HEK293 (cell line): ENCODE measurements at regions not wholly inside any gene's neighbourhood (a gene's known extent, or its start where the extent isn't known, plus 50 kb on each side); places are given as distances from the start of the nearest gene placed in this dataset.

Source experiments
- CTCF ChIA-PET: fragments of 350-600 bp; formaldehyde crosslinking; extraction: SDS; loops from one replicate; lab custom pipeline; 2021; ENCODE audit warnings: antibody characterized with exemption; lab: Yijun Ruan, JAX
- POLR2A ChIA-PET: fragments of 300-600 bp; formaldehyde crosslinking; extraction: SDS; loops from one replicate; lab custom pipeline; 2020; ENCODE audit warnings: antibody characterized with exemption, inconsistent platforms; lab: Yijun Ruan, JAX
- H3K27ac ChIP-seq: fragments of 200-500 bp; sonication (Bioruptor generic); 2 replicates; pipeline ENCODE4 v1.5.1; 2014; ENCODE audit warnings: low read depth, low read length, control low read depth, inconsistent platforms; ENCODE audit errors: extremely low read depth
- H3K36me3 ChIP-seq, 2 experiments: fragments of 200-500 bp in 1 of 2; sonication (Bioruptor generic) in 1 of 2; 1 replicate in 1 of 2; 2 replicates in 1 of 2; pipeline ENCODE4 v1.5.1; 2014 to 2017; ENCODE audit warnings: inconsistent platforms in 2 of 2, low read length in 2 of 2; ENCODE audit not compliant: control insufficient read depth in 2 of 2, insufficient read depth in 1 of 2
- H3K4me1 ChIP-seq: fragments of 200-500 bp; sonication (Bioruptor generic); 2 replicates; pipeline ENCODE4 v1.5.1; 2014; ENCODE audit warnings: mild to moderate bottlenecking, low read length, inconsistent platforms; ENCODE audit not compliant: control insufficient read depth, insufficient read depth
- H3K4me3 ChIP-seq: 2 replicates; pipeline ENCODE4 v1.5.1; 2011; ENCODE audit warnings: low read depth, mild to moderate bottlenecking, control low read depth, low read length, moderate library complexity
- H3K9me3 ChIP-seq: fragments of 200-500 bp; sonication (Bioruptor generic); 2 replicates; pipeline ENCODE4 v1.5.1; 2014; ENCODE audit warnings: low read depth, low read length, inconsistent platforms; ENCODE audit not compliant: control insufficient read depth, insufficient read depth
- BCL11B ChIP-seq: fragments of 450-650 bp; formaldehyde crosslinking; IDR thresholded peaks from 2 replicates; pipeline ENCODE4 v1.5.1; 2016; ENCODE audit warnings: low read depth, missing biosample characterization, missing genetic modification characterization
- HOXC10 ChIP-seq: sonication (generic); formaldehyde crosslinking; IDR thresholded peaks from 2 replicates; pipeline ENCODE4 v1.8.1; 2023; ENCODE audit warnings: mild to moderate bottlenecking, missing genetic modification reagents
- PRDM4 ChIP-seq: fragments of 450-650 bp; formaldehyde crosslinking; IDR thresholded peaks from 2 replicates; pipeline ENCODE4 v1.5.1; 2017; ENCODE audit warnings: missing biosample characterization, missing genetic modification characterization
- SETDB1 ChIP-seq: IDR thresholded peaks from one replicate; pipeline ENCODE4 v1.6.1; 2017; ENCODE audit warnings: mild to moderate bottlenecking, low read length, moderate library complexity, mixed read lengths; ENCODE audit not compliant: insufficient read length
- WT1 ChIP-seq: fragments of 450-650 bp; formaldehyde crosslinking; IDR thresholded peaks from 2 replicates; pipeline ENCODE4 v1.5.1; 2016; ENCODE audit warnings: missing biosample characterization, missing genetic modification characterization
- ZBTB6 ChIP-seq: fragments of 450-650 bp; formaldehyde crosslinking; IDR thresholded peaks from 2 replicates; pipeline ENCODE4 v1.5.1; 2017; ENCODE audit warnings: missing biosample characterization, missing genetic modification characterization
- ZIC2 ChIP-seq: fragments of 450-650 bp; formaldehyde crosslinking; IDR thresholded peaks from 2 replicates; pipeline ENCODE4 v1.5.1; 2016; ENCODE audit warnings: missing biosample characterization, missing genetic modification characterization
- ZNF138 ChIP-seq: fragments of 450-650 bp; formaldehyde crosslinking; IDR thresholded peaks from 2 replicates; pipeline ENCODE4 v1.5.1; 2016; ENCODE audit warnings: missing biosample characterization, missing genetic modification characterization, borderline replicate concordance
- ZNF169 ChIP-seq: fragments of 450-650 bp; formaldehyde crosslinking; IDR thresholded peaks from 2 replicates; pipeline ENCODE4 v1.5.1; 2016; ENCODE audit warnings: missing biosample characterization, missing genetic modification characterization
- ZNF248 ChIP-seq: fragments of 450-650 bp; formaldehyde crosslinking; IDR thresholded peaks from 2 replicates; pipeline ENCODE4 v1.5.1; 2017; ENCODE audit warnings: missing biosample characterization, missing genetic modification characterization
- ZNF416 ChIP-seq: fragments of 450-650 bp; formaldehyde crosslinking; IDR thresholded peaks from 2 replicates; pipeline ENCODE4 v1.5.1; 2016; ENCODE audit warnings: missing biosample characterization, missing genetic modification characterization
- ZNF544 ChIP-seq: fragments of 450-650 bp; formaldehyde crosslinking; IDR thresholded peaks from 2 replicates; pipeline ENCODE4 v1.5.0; 2017; ENCODE audit warnings: missing biosample characterization, missing genetic modification characterization
- ZNF596 ChIP-seq: fragments of 450-650 bp; IDR thresholded peaks from 2 replicates; pipeline ENCODE4 v1.5.0; 2018; ENCODE audit warnings: missing biosample characterization, mild to moderate bottlenecking, missing genetic modification characterization, moderate library complexity
- ZNF704 ChIP-seq: fragments of 450-650 bp; formaldehyde crosslinking; IDR thresholded peaks from 2 replicates; pipeline ENCODE4 v1.5.1; 2016; ENCODE audit warnings: missing biosample characterization, missing genetic modification characterization
- ZNF747 ChIP-seq: fragments of 450-650 bp; formaldehyde crosslinking; IDR thresholded peaks from 2 replicates; pipeline ENCODE4 v1.5.1; 2016; ENCODE audit warnings: missing biosample characterization, missing genetic modification characterization
- ZNF843 ChIP-seq: fragments of 450-650 bp; formaldehyde crosslinking; IDR thresholded peaks from 2 replicates; pipeline ENCODE4 v1.5.1; 2016; ENCODE audit warnings: missing biosample characterization, missing genetic modification characterization
- TF ChIP-seq, protein P1 (sequence below): fragments of 450-650 bp; formaldehyde crosslinking; IDR thresholded peaks from 2 replicates; pipeline ENCODE4 v1.5.1; 2016; ENCODE audit warnings: missing biosample characterization, missing genetic modification characterization
- TF ChIP-seq, protein P2 (sequence below): fragments of 450-650 bp; IDR thresholded peaks from 2 replicates; pipeline ENCODE4 v1.5.1; 2018; ENCODE audit warnings: missing biosample characterization, mild to moderate bottlenecking, missing genetic modification characterization
- TF ChIP-seq, protein P3 (sequence below): fragments of 450-650 bp; formaldehyde crosslinking; IDR thresholded peaks from 2 replicates; pipeline ENCODE4 v1.5.1; 2017; ENCODE audit warnings: missing biosample characterization, missing genetic modification characterization

DNA sequence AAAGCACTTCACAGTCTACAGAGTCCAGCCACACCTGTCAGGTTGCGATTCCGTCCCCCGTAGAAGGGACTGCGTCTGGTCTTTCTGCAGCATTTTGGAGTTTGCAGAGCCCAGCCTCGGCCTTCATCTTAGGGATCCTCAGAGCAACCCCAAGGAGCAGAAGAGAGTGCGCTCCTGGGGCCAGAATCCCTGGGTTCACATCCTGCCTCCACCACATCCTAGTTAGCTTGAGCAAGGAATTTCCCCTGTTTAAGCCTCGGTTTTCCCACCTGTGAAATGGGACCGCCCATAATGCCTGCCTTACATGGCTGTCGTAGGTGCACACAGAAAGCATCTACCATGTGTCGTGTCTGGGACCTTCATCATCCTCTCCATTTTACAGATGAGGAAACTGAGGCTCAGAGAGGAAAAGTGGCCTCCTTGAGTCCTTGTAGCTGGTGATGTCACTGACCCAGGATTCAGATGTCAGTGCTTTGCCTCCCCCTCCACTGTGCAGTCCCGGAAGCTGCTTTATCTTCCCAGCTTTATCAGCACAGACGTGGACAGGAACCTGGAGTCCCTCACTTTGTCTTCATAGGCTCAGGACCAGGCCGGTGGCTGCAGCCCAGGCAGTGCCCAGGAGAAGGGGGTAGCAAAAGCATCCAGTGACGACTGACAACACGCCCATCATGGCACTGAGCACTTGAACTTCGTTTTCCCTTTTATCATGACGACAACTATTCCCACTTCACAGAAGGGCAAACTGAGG, 438.5 kb downstream of the MATN1 start:
- Histone ChIP-seq H3K36me3 (no peaks in the 10 kb centered on the region), H3K27ac (no peak overlapping the region), H3K4me3 (no peak overlapping the region)
- TF ChIP-seq ZNF704 (tag by site-specific recombination) (no peak), SETDB1 (no peak), ZNF248 (tag by site-specific recombination) (no peak), HOXC10 (CRISPR knock-in tag) (no peak), ZNF544 (tag by site-specific recombination) (no peak), WT1 (no peak), ZNF843 (tag by site-specific recombination) (no peak), BCL11B (tag by site-specific recombination) (no peak), ZNF416 (tag by site-specific recombination) (no peak), ZIC2 (no peak), ZNF169 (tag by site-specific recombination) (no peak), ZNF747 (tag by site-specific recombination) (no peak), ZBTB6 (no peak), ZNF138 (no peak), PRDM4 (tag by site-specific recombination) (no peak), ZNF596 (tag by site-specific recombination) (no peak)
- TF ChIP-seq, protein P1, sequence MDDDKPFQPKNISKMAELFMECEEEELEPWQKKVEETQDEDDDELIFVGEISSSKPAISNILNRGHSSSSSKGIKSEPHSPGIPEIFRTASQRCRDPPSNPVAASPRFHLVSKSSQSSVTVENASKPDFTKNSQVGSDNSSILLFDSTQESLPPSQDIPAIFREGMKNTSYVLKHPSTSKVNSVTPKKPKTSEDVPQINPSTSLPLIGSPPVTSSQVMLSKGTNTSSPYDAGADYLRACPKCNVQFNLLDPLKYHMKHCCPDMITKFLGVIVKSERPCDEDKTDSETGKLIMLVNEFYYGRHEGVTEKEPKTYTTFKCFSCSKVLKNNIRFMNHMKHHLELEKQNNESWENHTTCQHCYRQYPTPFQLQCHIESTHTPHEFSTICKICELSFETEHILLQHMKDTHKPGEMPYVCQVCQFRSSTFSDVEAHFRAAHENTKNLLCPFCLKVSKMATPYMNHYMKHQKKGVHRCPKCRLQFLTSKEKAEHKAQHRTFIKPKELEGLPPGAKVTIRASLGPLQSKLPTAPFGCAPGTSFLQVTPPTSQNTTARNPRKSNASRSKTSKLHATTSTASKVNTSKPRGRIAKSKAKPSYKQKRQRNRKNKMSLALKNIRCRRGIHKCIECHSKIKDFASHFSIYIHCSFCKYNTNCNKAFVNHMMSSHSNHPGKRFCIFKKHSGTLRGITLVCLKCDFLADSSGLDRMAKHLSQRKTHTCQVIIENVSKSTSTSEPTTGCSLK (tag by site-specific recombination), result no peak
- TF ChIP-seq, protein P2, sequence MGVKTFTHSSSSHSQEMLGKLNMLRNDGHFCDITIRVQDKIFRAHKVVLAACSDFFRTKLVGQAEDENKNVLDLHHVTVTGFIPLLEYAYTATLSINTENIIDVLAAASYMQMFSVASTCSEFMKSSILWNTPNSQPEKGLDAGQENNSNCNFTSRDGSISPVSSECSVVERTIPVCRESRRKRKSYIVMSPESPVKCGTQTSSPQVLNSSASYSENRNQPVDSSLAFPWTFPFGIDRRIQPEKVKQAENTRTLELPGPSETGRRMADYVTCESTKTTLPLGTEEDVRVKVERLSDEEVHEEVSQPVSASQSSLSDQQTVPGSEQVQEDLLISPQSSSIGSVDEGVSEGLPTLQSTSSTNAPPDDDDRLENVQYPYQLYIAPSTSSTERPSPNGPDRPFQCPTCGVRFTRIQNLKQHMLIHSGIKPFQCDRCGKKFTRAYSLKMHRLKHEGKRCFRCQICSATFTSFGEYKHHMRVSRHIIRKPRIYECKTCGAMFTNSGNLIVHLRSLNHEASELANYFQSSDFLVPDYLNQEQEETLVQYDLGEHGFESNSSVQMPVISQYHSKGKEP (tag by site-specific recombination), result no peak
- TF ChIP-seq, protein P3, sequence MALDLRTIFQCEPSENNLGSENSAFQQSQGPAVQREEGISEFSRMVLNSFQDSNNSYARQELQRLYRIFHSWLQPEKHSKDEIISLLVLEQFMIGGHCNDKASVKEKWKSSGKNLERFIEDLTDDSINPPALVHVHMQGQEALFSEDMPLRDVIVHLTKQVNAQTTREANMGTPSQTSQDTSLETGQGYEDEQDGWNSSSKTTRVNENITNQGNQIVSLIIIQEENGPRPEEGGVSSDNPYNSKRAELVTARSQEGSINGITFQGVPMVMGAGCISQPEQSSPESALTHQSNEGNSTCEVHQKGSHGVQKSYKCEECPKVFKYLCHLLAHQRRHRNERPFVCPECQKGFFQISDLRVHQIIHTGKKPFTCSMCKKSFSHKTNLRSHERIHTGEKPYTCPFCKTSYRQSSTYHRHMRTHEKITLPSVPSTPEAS (tag by site-specific recombination), result no peak
- TF ChIP-seq, all 188 proteins: peak for 0
- ChIA-PET POLR2A (no interaction called here), CTCF (no interaction called here)
- Histone ChIP-seq H3K9me3 (no peaks in the 10 kb centered on the region), H3K4me1 (no peaks in the 10 kb centered on the region)
